OCI-LY3 (cell line): ENCODE measurements at regions not wholly inside any gene's neighbourhood (a gene's known extent, or its start where the extent isn't known, plus 50 kb on each side); places are given as distances from the start of the nearest gene placed in this dataset.

Experiments
- H2AFZ ChIP-seq: fragments of 200-600, 300-600 bp; shearing (Covaris generic); 2 replicates; pipeline ENCODE4 v1.6.0; 2014; ENCODE audit warnings: antibody characterized with exemption, low read depth, low read length
- H3K27ac ChIP-seq: fragments of 200-600, 300-600 bp; sonication (generic); 2 replicates; pipeline ENCODE4 v1.5.1; 2014; ENCODE audit warnings: mild to moderate bottlenecking, low read length, moderate library complexity, mixed read lengths
- H3K27me3 ChIP-seq: fragments of 200-600, 300-600 bp; sonication (generic); 2 replicates; pipeline ENCODE4 v1.6.1; 2014; ENCODE audit warnings: low read depth, low read length, mixed read lengths
- H3K36me3 ChIP-seq: fragments of 200-600, 300-600 bp; sonication (generic); replicated peaks from 2 replicates; pipeline ENCODE3; 2014; ENCODE audit warnings: low read depth, low read length, mixed read lengths
- H3K4me1 ChIP-seq: fragments of 300-600, 200-600 bp; sonication (generic); 2 replicates; pipeline ENCODE4 v1.6.1; 2014; ENCODE audit warnings: low read length, mixed read lengths
- H3K4me2 ChIP-seq: fragments of 200-600, 300-600 bp; sonication (generic); 2 replicates; pipeline ENCODE4 v1.6.1; 2014; ENCODE audit warnings: low read length, mixed read lengths
- H3K4me3 ChIP-seq: fragments of 300-600, 200-600 bp; sonication (generic); 2 replicates; pipeline ENCODE4 v1.5.1; 2014; ENCODE audit warnings: antibody characterized with exemption, mild to moderate bottlenecking, low read length, moderate library complexity
- H3K79me2 ChIP-seq: fragments of 300-600, 200-600 bp; shearing (Covaris generic); 2 replicates; pipeline ENCODE4 v1.6.1; 2014; ENCODE audit warnings: mild to moderate bottlenecking, low read length, mixed read lengths
- H3K9ac ChIP-seq: fragments of 300-600, 200-600 bp; shearing (Covaris generic); 2 replicates; pipeline ENCODE4 v1.6.0; 2014; ENCODE audit warnings: mild to moderate bottlenecking, low read length, moderate library complexity
- H3K9me3 ChIP-seq: fragments of 200-600, 300-600 bp; shearing (Covaris generic); 2 replicates; pipeline ENCODE4 v1.6.1; 2014; ENCODE audit warnings: low read length, mixed read lengths; ENCODE audit not compliant: insufficient read depth
- H4K20me1 ChIP-seq: fragments of 200-600, 300-600 bp; sonication (generic); 2 replicates; pipeline ENCODE4 v1.6.1; 2016; ENCODE audit warnings: low read length, mixed read lengths; ENCODE audit not compliant: insufficient read depth
- CTCF ChIP-seq: fragments of 200-600, 300-600 bp; sonication (generic); IDR thresholded peaks from 2 replicates; pipeline ENCODE4 v1.5.1; 2014; ENCODE audit warnings: antibody characterized with exemption, low read length, low read depth
- EZH2phosphoT487 ChIP-seq: fragments of 200-600 bp; shearing (Covaris generic); IDR thresholded peaks from 2 replicates; pipeline ENCODE4 v1.6.1; 2018; ENCODE audit warnings: antibody characterized with exemption, mixed run types, low read depth

GRCh38 chr5:6134281-6134680 lies 244.1 kb downstream of the MED10 start:
- Histone ChIP-seq H4K20me1 (no peaks in the 10 kb centered on the region), H3K36me3 (no peaks in the 10 kb centered on the region), H3K4me2 (no peak overlapping the region), H3K9me3 (no peaks in the 10 kb centered on the region), H3K4me3 (no peak overlapping the region), H3K27ac (no peak overlapping the region), H3K27me3 (no peaks in the 10 kb centered on the region), H3K4me1 (0 out of 2 replicates have a peak, but pooled peaks cover 2% of the 10 kb centered on the region), H3K9ac (no peak overlapping the region), H2AFZ (no peak overlapping the region), H3K79me2 (no peaks in the 10 kb centered on the region)
- TF ChIP-seq EZH2phosphoT487 (no peak), CTCF (no peak)

- H3K4me1 ChIP-seq, result no peaks in the 10 kb centered on the region
- H3K27ac ChIP-seq, result no peak overlapping the region
- H4K20me1 ChIP-seq, result no peaks in the 10 kb centered on the region
- no peaks in the 10 kb centered on the region for H3K79me2 ChIP-seq
- no peak overlapping the region for H3K4me3 ChIP-seq
- no peaks in the 10 kb centered on the region for H3K9me3 ChIP-seq
- H3K9ac ChIP-seq, result no peak overlapping the region
- no peaks in the 10 kb centered on the region for H3K36me3 ChIP-seq
- H2AFZ ChIP-seq, result no peak overlapping the region
- TF ChIP-seq EZH2phosphoT487 (no peak), CTCF (no peak)
- H3K4me2 ChIP-seq, result no peak overlapping the region
- H3K27me3 ChIP-seq, result no peaks in the 10 kb centered on the region
These were observed 252.6 kb downstream of the MED10 start for GRCh38 chr5:6125781-6126180.

GRCh38 chr5:6118691-6119090 lies 259.7 kb downstream of the MED10 start:
- no peak for TF ChIP-seq EZH2phosphoT487
- TF ChIP-seq CTCF, result no peak
- Histone ChIP-seq H3K27me3 (no peaks in the 10 kb centered on the region), H3K9me3 (no peaks in the 10 kb centered on the region), H3K4me3 (no peak overlapping the region), H2AFZ (no peak overlapping the region), H3K79me2 (no peaks in the 10 kb centered on the region), H4K20me1 (no peaks in the 10 kb centered on the region), H3K27ac (no peak overlapping the region), H3K36me3 (no peaks in the 10 kb centered on the region), H3K4me1 (no peaks in the 10 kb centered on the region), H3K9ac (no peak overlapping the region), H3K4me2 (no peak overlapping the region)

- no peak overlapping the region for H3K4me2 ChIP-seq
- no peak overlapping the region for H3K27ac ChIP-seq
- no peaks in the 10 kb centered on the region for H3K79me2 ChIP-seq
- no peaks in the 10 kb centered on the region for H4K20me1 ChIP-seq
- H3K36me3 ChIP-seq, result no peaks in the 10 kb centered on the region
- H3K27me3 ChIP-seq, result no peaks in the 10 kb centered on the region
- H3K4me3 ChIP-seq, result no peak overlapping the region
- TF ChIP-seq EZH2phosphoT487 (no peak), CTCF (no peak)
- H3K4me1 ChIP-seq, result no peaks in the 10 kb centered on the region
- no peak overlapping the region for H3K9ac ChIP-seq
- H2AFZ ChIP-seq, result no peak overlapping the region
- no peaks in the 10 kb centered on the region for H3K9me3 ChIP-seq
These were observed 261.1 kb downstream of the MED10 start for GRCh38 chr5:6117212-6117611.
